SJSA1 (cell line): ENCODE measurements at regions not wholly inside any gene's neighbourhood (a gene's known extent, or its start where the extent isn't known, plus 50 kb on each side); places are given as distances from the start of the nearest gene placed in this dataset.

Experiments used
- DNase-seq, 2 experiments: peaks; one replicate each; pipeline ENCODE4 v3.0.0-alpha.2; 2015 to 2020; ENCODE audit warnings: low spot score in 2 of 2, low read depth in 1 of 2
- H3K27ac ChIP-seq: fragments of 250-450 bp; sonication (Bioruptor Pico); 2 replicates; pipeline ENCODE4 v1.5.1; 2020; ENCODE audit warnings: mild to moderate bottlenecking, moderate library complexity
- H3K27me3 ChIP-seq: fragments of 250-450 bp; sonication (Bioruptor Pico); replicated peaks from 2 replicates; pipeline ENCODE4 v1.5.1; 2020; ENCODE audit warnings: mild to moderate bottlenecking, moderate library complexity
- H3K36me3 ChIP-seq: fragments of 250-450 bp; sonication (Bioruptor Pico); 2 replicates; pipeline ENCODE4 v1.5.1; 2020; ENCODE audit warnings: mild to moderate bottlenecking
- H3K4me1 ChIP-seq: fragments of 250-450 bp; sonication (Bioruptor Pico); replicated peaks from 2 replicates; pipeline ENCODE4 v1.6.1; 2021; ENCODE audit warnings: mild to moderate bottlenecking
- H3K4me3 ChIP-seq: fragments of 250-450 bp; sonication (Bioruptor Pico); 2 replicates; pipeline ENCODE4 v1.5.1; 2020; ENCODE audit warnings: mild to moderate bottlenecking
- H3K9me3 ChIP-seq: fragments of 250-450 bp; sonication (Bioruptor Pico); replicated peaks from 2 replicates; pipeline ENCODE4 v1.5.1; 2020; ENCODE audit warnings: mild to moderate bottlenecking

GRCh38 chr19:27691991-27692390 is 1521.0 kb downstream of the UQCRFS1 start:
- Histone ChIP-seq H3K4me1 (no peaks in the 10 kb centered on the region), H3K27ac (no peak overlapping the region), H3K36me3 (no peaks in the 10 kb centered on the region), H3K4me3 (no peak overlapping the region), H3K27me3 (no peaks in the 10 kb centered on the region), H3K9me3 (no peaks in the 10 kb centered on the region)
- no peak for DNase-seq

DNA sequence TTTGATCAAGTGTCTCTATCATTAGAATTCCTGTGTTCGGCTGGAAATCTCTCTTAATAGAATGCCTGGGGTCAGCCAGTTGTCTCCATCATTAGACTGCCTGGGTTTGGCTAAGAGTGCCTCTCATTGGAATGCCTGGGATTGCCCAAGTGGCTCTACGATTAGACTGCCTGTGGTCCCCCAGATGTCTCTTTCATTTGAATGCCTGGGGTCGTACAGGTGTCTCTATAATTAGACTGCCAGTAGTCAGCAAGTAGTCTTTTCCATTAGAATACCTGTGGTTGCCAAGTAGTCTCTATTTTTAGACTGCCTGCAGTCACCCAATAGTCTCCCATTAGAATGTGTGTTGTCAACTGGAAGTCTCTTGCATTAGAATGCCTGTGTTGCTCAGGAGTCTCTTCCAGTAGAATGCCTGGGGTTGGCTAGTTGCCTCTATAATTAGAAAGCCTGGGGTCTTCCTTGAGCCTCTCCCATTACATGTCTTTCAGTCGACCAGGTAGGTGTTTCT is 1523.2 kb downstream of the UQCRFS1 start:
- no peak overlapping the region for H3K27ac ChIP-seq
- H3K9me3 ChIP-seq, result peaks cover under 1% of the 10 kb centered on the region; the same call in 1 of the 2 replicates
- H3K36me3 ChIP-seq, result no peaks in the 10 kb centered on the region
- no peaks in the 10 kb centered on the region for H3K27me3 ChIP-seq
- H3K4me3 ChIP-seq, result no peak overlapping the region
- H3K4me1 ChIP-seq, result no peaks in the 10 kb centered on the region
- no peak for DNase-seq

GRCh38 chr19:27684293-27684692 is 1528.7 kb downstream of the UQCRFS1 start:
- no peak for DNase-seq
- H3K4me1 ChIP-seq, result no peaks in the 10 kb centered on the region
- no peaks in the 10 kb centered on the region for H3K27me3 ChIP-seq
- H3K4me3 ChIP-seq, result no peak overlapping the region
- no peak overlapping the region for H3K27ac ChIP-seq
- H3K9me3 ChIP-seq, result peaks cover 4% of the 10 kb centered on the region; the same call in 1 of the 2 replicates
- H3K36me3 ChIP-seq, result no peaks in the 10 kb centered on the region

DNA sequence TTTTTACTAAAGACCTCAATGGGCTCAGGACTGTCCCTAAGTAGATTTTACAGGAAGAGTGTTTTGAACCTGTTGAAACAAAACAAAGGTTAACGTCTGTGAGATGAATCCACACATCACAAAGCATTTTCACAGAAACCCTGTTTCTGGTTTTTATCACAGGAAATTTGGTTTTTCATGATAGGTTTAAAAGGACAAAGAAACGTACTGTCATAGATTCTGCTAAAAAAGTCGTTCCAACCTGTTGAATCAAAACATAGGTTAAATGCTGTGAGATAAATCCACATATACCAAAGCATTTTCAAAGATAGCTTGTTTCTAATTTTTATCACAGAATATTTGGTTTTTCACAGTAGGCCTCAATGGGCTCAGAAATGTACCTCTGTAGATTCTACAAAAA is 1531.0 kb downstream of the UQCRFS1 start:
- Histone ChIP-seq H3K4me1 (no peaks in the 10 kb centered on the region), H3K27ac (no peak overlapping the region), H3K36me3 (no peaks in the 10 kb centered on the region), H3K27me3 (no peaks in the 10 kb centered on the region), H3K9me3 (peaks cover 4% of the 10 kb centered on the region; the same call in 1 of the 2 replicates), H3K4me3 (no peak overlapping the region)
- DNase-seq, result no peak

GRCh38 chr19:27679905-27680304 is 1533.0 kb downstream of the UQCRFS1 start:
- Histone ChIP-seq H3K27me3 (no peaks in the 10 kb centered on the region), H3K4me3 (no peak overlapping the region), H3K36me3 (no peaks in the 10 kb centered on the region), H3K4me1 (no peaks in the 10 kb centered on the region), H3K27ac (no peak overlapping the region), H3K9me3 (peaks cover 4% of the 10 kb centered on the region; the same call in 1 of the 2 replicates)
- DNase-seq, result no peak

DNA sequence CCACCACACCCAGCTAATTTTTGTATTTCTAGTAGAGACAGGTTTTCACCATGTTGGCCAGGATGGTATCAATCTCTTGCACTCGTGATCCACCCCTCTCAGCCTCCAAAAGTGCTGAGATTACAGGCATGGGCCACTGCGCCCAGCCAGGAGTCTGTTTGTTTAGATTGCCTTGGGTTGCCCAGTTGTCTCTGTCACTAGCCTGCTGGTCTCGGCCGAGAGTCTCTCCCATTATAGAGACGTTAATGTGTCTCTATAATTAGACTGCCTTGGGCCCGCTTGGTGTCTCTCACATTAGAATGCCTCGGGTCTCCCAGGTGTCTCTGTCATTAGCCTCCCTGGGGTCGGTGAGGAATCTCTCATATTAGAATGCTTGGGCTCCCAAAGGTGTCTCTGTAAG is 1533.6 kb downstream of the UQCRFS1 start:
- Histone ChIP-seq H3K27me3 (no peaks in the 10 kb centered on the region), H3K27ac (no peak overlapping the region), H3K36me3 (no peaks in the 10 kb centered on the region), H3K4me1 (no peaks in the 10 kb centered on the region), H3K4me3 (no peak overlapping the region), H3K9me3 (no peaks in the 10 kb centered on the region; the same call in 1 of the 2 replicates)
- no peak for DNase-seq

DNA sequence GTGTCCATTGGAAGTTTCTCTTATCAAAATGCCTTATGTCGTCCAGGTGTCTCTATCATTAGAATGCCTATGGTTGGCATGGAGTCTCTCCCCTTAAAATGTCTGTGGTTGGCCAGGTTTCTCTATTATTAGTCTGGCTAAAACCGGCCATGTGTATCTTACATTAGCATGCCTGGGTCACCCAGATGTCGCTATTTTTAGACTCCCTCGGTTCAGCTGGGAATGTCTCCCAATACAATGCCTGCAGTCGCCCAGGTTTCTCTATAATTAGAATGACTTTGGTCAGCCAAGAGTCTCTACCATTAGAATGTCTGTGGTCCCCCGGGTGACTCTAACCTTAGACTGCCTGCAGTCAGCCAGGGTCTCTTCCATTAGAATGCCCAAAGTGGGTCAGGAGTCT is 1536.1 kb downstream of the UQCRFS1 start:
- Histone ChIP-seq H3K27ac (no peak overlapping the region), H3K9me3 (no peaks in the 10 kb centered on the region; the same call in 1 of the 2 replicates)

GRCh38 chr19:27676334-27676733 is 1536.6 kb downstream of the UQCRFS1 start:
- peak in 1 of 2 experiments; percentile 19 for DNase-seq
- no peaks in the 10 kb centered on the region for H3K4me1 ChIP-seq
- no peak overlapping the region for H3K27ac ChIP-seq
- H3K36me3 ChIP-seq, result no peaks in the 10 kb centered on the region
- H3K9me3 ChIP-seq, result no peaks in the 10 kb centered on the region; the same call in 1 of the 2 replicates
- H3K27me3 ChIP-seq, result no peaks in the 10 kb centered on the region
- H3K4me3 ChIP-seq, result no peak overlapping the region

More for the DNA sequence above, 1536.1 kb downstream of the UQCRFS1 start:
- Histone ChIP-seq H3K36me3 (no peaks in the 10 kb centered on the region), H3K27me3 (no peaks in the 10 kb centered on the region), H3K4me3 (no peak overlapping the region), H3K4me1 (no peaks in the 10 kb centered on the region)
- peak in 1 of 2 experiments; percentile 7 for DNase-seq

GRCh38 chr19:27675771-27676170 is 1537.2 kb downstream of the UQCRFS1 start:
- no peaks in the 10 kb centered on the region for H3K4me1 ChIP-seq
- DNase-seq, result no peak

DNA sequence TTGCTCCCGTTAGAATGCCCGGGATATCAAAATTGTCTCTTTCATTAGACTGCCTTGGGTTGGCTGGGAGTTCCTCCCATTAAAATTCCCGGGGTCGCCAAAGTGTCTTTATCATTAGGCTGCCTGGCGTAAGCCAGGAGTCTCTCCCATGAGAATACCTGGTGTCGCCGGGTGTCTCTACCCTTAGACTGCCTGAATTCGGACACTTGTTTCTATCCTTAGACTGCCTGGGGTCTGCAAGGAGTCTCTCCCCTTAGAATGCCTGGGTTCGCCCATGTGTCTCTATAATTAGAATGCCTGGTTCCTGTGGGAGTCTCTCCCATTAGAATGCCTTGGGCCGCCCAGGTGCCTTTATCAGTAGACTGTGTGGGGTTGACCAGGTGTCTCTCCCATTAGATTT is 1538.2 kb downstream of the UQCRFS1 start:
- Histone ChIP-seq H3K4me1 (no peaks in the 10 kb centered on the region), H3K27me3 (no peaks in the 10 kb centered on the region), H3K36me3 (no peaks in the 10 kb centered on the region), H3K9me3 (no peaks in the 10 kb centered on the region; the same call in 1 of the 2 replicates), H3K27ac (no peak overlapping the region), H3K4me3 (no peak overlapping the region)
- peak in 1 of 2 experiments; percentile 16 for DNase-seq

More at GRCh38 chr19:27675771-27676170, 1537.2 kb downstream of the UQCRFS1 start:
- Histone ChIP-seq H3K4me3 (no peak overlapping the region), H3K27ac (no peak overlapping the region), H3K36me3 (no peaks in the 10 kb centered on the region), H3K27me3 (no peaks in the 10 kb centered on the region), H3K9me3 (no peaks in the 10 kb centered on the region; the same call in 1 of the 2 replicates)

- Histone ChIP-seq H3K27me3 (no peaks in the 10 kb centered on the region), H3K9me3 (no peaks in the 10 kb centered on the region; the same call in 1 of the 2 replicates), H3K4me1 (no peaks in the 10 kb centered on the region), H3K36me3 (no peaks in the 10 kb centered on the region), H3K4me3 (no peak overlapping the region), H3K27ac (no peak overlapping the region)
- peak in 1 of 2 experiments; percentile 9 for DNase-seq
These were observed 1539.0 kb downstream of the UQCRFS1 start for GRCh38 chr19:27673986-27674385.

DNA sequence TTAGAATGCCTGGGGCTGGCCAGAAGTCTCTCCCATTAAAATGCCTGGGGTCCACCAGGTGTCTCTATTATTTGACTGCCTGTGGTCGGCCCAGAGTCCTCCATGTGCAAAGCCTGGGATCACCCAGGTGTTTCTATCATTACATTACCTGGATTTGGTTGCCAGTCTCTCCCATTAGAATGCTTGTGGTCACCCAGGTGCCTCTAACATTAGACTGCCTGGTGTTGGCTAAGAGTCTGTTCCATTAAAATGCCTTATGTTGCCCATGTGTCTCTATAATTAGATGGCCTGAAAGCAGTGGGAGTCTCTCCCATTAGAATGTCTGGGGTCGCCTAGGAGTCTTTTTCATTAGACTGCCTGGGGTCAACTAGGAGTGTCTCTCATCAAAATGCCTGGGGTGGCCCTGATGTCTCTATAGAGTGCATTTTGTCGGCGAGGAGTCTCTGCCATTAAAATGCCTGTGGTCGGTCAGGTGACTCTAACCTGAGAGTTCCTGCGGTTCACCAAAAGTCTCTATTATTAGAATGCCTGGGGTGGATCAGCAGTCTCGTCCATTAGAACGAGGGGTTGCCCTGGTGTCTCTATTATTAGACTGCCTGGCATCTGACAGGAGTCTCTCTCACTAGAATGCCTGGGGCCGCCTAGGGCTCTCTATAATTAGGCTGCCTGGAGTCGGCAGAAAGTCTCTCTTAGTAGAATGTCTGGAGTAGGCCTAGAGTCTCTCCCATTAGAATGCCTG is 1540.5 kb downstream of the UQCRFS1 start:
- no peak overlapping the region for H3K27ac ChIP-seq
- H3K9me3 ChIP-seq, result no peaks in the 10 kb centered on the region; the same call in 1 of the 2 replicates
- H3K4me1 ChIP-seq, result no peaks in the 10 kb centered on the region
- no peaks in the 10 kb centered on the region for H3K36me3 ChIP-seq
- DNase-seq, result peak in 1 of 2 experiments; percentile 19
- no peak overlapping the region for H3K4me3 ChIP-seq
- no peaks in the 10 kb centered on the region for H3K27me3 ChIP-seq

DNA sequence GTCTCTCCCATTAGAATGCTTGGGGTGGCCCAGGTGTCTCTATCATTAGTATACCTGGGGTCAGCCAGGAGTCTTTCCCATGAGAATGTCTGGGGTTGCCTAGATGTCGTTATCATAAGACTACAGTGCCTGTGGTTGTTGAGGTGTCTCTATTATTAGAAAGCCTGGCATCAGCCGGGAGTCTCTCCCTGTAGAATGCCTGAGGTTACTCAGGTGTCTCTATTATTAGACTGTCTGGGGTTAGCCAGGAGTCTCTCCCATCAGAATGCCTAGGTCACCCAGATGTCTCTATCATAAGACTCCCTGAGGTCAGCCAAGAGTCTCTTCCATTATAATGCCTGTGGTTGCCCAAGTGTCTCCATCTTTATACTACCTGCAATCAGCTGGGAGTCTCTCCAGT is 1541.1 kb downstream of the UQCRFS1 start:
- H3K36me3 ChIP-seq, result no peaks in the 10 kb centered on the region
- no peaks in the 10 kb centered on the region for H3K4me1 ChIP-seq
- peak in 1 of 2 experiments; percentile 8 for DNase-seq
- no peaks in the 10 kb centered on the region for H3K27me3 ChIP-seq
- H3K4me3 ChIP-seq, result no peak overlapping the region
- no peaks in the 10 kb centered on the region; the same call in 1 of the 2 replicates for H3K9me3 ChIP-seq
- no peak overlapping the region for H3K27ac ChIP-seq

DNA sequence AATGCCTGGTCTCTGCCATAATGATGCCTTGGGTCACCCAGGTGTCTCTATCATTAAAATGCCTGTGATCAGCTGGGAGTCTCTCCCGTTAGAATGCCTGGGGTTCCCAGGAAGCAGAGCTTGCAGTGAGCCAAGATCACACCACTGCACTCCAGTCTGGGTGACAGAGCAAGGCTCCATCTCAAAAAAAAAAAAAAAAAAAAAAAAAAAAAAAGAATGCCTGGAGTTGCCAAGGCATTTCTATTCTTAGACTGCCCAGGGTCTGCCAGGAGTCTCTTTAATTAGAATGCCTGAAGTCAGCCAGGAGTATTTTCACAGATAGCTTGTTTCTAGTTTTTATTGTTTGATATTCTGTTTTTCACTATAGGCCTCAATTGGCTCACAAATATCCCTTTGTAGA is 1552.5 kb downstream of the UQCRFS1 start:
- no peaks in the 10 kb centered on the region for H3K36me3 ChIP-seq
- H3K4me3 ChIP-seq, result no peak overlapping the region
- no peaks in the 10 kb centered on the region for H3K4me1 ChIP-seq
- no peak overlapping the region for H3K27ac ChIP-seq
- H3K9me3 ChIP-seq, result peaks cover 10% of the 10 kb centered on the region; the same call in 1 of the 2 replicates
- DNase-seq, result peak in 1 of 2 experiments; percentile 6
- no peaks in the 10 kb centered on the region for H3K27me3 ChIP-seq
